ENCODE measurements at regions not wholly inside any gene's neighbourhood (a gene's known extent, or its start where the extent isn't known, plus 50 kb on each side); places are given as distances from the start of the nearest gene placed in this dataset.

DNA sequence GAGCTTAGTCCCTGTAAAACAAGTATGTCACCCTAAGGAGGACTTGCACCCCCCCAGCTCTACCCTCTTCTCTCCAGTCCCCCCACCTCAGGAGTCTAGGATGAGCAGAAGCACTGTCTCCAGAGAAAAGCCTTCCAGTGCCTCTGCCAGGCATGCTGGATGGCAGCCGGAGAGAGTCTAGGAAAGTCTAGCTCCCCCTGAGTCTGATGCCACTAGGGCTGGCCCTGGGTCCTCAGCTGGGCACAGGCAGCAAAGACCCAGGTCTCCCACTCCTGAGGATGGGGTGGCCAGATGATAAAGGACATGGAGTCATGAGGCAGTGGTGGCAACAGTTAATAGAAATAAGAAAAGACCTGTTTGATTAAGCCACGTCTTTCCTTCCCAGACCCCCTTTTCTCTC, 225.6 kb downstream of the CYP26B1 start:
- TF ChIP-seq, protein P1, sequence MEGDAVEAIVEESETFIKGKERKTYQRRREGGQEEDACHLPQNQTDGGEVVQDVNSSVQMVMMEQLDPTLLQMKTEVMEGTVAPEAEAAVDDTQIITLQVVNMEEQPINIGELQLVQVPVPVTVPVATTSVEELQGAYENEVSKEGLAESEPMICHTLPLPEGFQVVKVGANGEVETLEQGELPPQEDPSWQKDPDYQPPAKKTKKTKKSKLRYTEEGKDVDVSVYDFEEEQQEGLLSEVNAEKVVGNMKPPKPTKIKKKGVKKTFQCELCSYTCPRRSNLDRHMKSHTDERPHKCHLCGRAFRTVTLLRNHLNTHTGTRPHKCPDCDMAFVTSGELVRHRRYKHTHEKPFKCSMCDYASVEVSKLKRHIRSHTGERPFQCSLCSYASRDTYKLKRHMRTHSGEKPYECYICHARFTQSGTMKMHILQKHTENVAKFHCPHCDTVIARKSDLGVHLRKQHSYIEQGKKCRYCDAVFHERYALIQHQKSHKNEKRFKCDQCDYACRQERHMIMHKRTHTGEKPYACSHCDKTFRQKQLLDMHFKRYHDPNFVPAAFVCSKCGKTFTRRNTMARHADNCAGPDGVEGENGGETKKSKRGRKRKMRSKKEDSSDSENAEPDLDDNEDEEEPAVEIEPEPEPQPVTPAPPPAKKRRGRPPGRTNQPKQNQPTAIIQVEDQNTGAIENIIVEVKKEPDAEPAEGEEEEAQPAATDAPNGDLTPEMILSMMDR (conservative IDR thresholded peaks at IDR 0.05), result no peak
- no peak for TF ChIP-seq EZH2 (IDR thresholded peaks at IDR 0.05; ENCODE audit: low read depth)

All from PC-9 (cell line).